A549 (cell line): ENCODE measurements at regions not wholly inside any gene's neighbourhood (a gene's known extent, or its start where the extent isn't known, plus 50 kb on each side); places are given as distances from the start of the nearest gene placed in this dataset.

ENCODE experiments used
- ATAC-seq, 2 experiments: fragments of 200-7000 bp in 1 of 2; fragments of >200 bp in 1 of 2; cut with Nextera tagmentation in 1 of 2; cut with Tn5 transposase in 1 of 2; 3 replicates each; pipeline versions ENCODE4 v1.8.0 to v1.9.1; 2018 to 2020; ENCODE audit warnings: mild to moderate bottlenecking in 1 of 2, moderate library complexity in 1 of 2
- CTCF ChIA-PET: fragments of 300-600 bp; sonication (Branson Sonifier 250); formaldehyde crosslinking; extraction: SDS; loops from one replicate; lab custom pipeline; 2021; ENCODE audit warnings: antibody characterized with exemption, inconsistent platforms; lab: Yijun Ruan, JAX
- POLR2A ChIA-PET: fragments of 350-600 bp; formaldehyde crosslinking; extraction: SDS; loops from one replicate; lab custom pipeline; 2021; ENCODE audit warnings: antibody characterized with exemption, inconsistent platforms; lab: Yijun Ruan, JAX
- DNase-seq, 2 experiments: peaks; one replicate each; pipeline versions ENCODE4 v3.0.0 to v3.0.0-alpha.2; 2011 to 2016; ENCODE audit warnings: low read depth in 1 of 2, low spot score in 1 of 2
- FAIRE-seq: peaks from 2 replicates; lab custom pipeline; 2011; peaks lifted over from hg19 to GRCh38; lab: Jason Lieb, UNC
- H3K27ac ChIP-seq, 2 experiments: fragments of >200 bp; sonication (Bioruptor Twin); formaldehyde crosslinking; 3 replicates each; pipeline ENCODE4 v1.5.1; 2016 to 2017
- H3K4me1 ChIP-seq: fragments of >200 bp; sonication (Bioruptor Twin); formaldehyde crosslinking; 3 replicates; pipeline ENCODE4 v1.6.1; 2016
- H3K4me2 ChIP-seq: fragments of >200 bp; sonication (Bioruptor Twin); formaldehyde crosslinking; 3 replicates; pipeline ENCODE4 v1.6.1; 2016
- H3K4me3 ChIP-seq: fragments of >200 bp; sonication (Bioruptor Twin); formaldehyde crosslinking; 3 replicates; pipeline ENCODE4 v1.5.1; 2016
- H3K9me3 ChIP-seq: fragments of >200 bp; sonication (Bioruptor Twin); formaldehyde crosslinking; 3 replicates; pipeline ENCODE4 v1.6.1; 2016
- BHLHE40 ChIP-seq: IDR thresholded peaks from 2 replicates; pipeline ENCODE4 v1.6.1; 2012; ENCODE audit warnings: low read depth, low read length, inconsistent platforms
- CBX2 ChIP-seq: fragments of 200-600 bp; sonication (generic); IDR thresholded peaks from 2 replicates; pipeline ENCODE4 v1.6.1; 2016; ENCODE audit warnings: low read depth, mild to moderate bottlenecking, borderline replicate concordance
- CBX8 ChIP-seq: fragments of 200-600 bp; sonication (generic); IDR thresholded peaks from 2 replicates; pipeline ENCODE4 v1.6.1; 2016
- CEBPB ChIP-seq, 2 experiments: fragments of >200 bp in 1 of 2; sonication (Bioruptor Twin) in 1 of 2; formaldehyde crosslinking in 1 of 2; IDR thresholded peaks; 2 replicates each; pipeline ENCODE4 v1.6.1; 2012 to 2016
- CHD4 ChIP-seq: fragments of 200-600 bp; sonication (generic); IDR thresholded peaks from 2 replicates; pipeline ENCODE4 v1.6.1; 2016; ENCODE audit warnings: antibody characterized with exemption, mild to moderate bottlenecking, borderline replicate concordance
- EHMT2 ChIP-seq: fragments of 200-600 bp; sonication (generic); IDR thresholded peaks from 2 replicates; pipeline ENCODE4 v1.6.1; 2016; ENCODE audit warnings: antibody characterized with exemption, low read depth, mild to moderate bottlenecking, moderate library complexity
- FOSB ChIP-seq: fragments of 250-450 bp; sonication (Bioruptor Pico); IDR thresholded peaks from 2 replicates; pipeline ENCODE4 v1.5.0; 2020; ENCODE audit warnings: mild to moderate bottlenecking, moderate library complexity
- FOXS1 ChIP-seq: fragments of 250-450 bp; sonication (Bioruptor Pico); IDR thresholded peaks from 2 replicates; pipeline ENCODE4 v1.5.0; 2020; ENCODE audit warnings: mild to moderate bottlenecking, moderate library complexity
- HOXA7 ChIP-seq: fragments of 250-450 bp; sonication (Bioruptor Pico); IDR thresholded peaks from 2 replicates; pipeline ENCODE4 v1.5.0; 2020; ENCODE audit warnings: mild to moderate bottlenecking, moderate library complexity
- HOXB5 ChIP-seq: fragments of 250-450 bp; sonication (Bioruptor Pico); IDR thresholded peaks from 2 replicates; pipeline ENCODE4 v1.5.0; 2020; ENCODE audit warnings: mild to moderate bottlenecking, moderate library complexity
- JUN ChIP-seq, 2 experiments: fragments of >200 bp; sonication (Bioruptor Twin); formaldehyde crosslinking; IDR thresholded peaks; 2 replicates in 1 of 2; 3 replicates in 1 of 2; pipeline ENCODE4 v1.6.1; 2016 to 2017
- KDM1A ChIP-seq: fragments of 200-600 bp; sonication (generic); IDR thresholded peaks from 2 replicates; pipeline ENCODE4 v1.6.1; 2016; ENCODE audit warnings: low read depth, mild to moderate bottlenecking
- KDM5A ChIP-seq: fragments of 200-600 bp; sonication (generic); IDR thresholded peaks from 2 replicates; pipeline ENCODE4 v1.6.1; 2016; ENCODE audit warnings: antibody characterized with exemption, mild to moderate bottlenecking
- MAZ ChIP-seq: fragments of 150-350 bp; IDR thresholded peaks from 2 replicates; pipeline ENCODE4 v1.6.1; 2014; ENCODE audit warnings: antibody characterized with exemption, low read depth, low read length, borderline replicate concordance
- NFE2L2 ChIP-seq: fragments of 150-350 bp; conservative IDR thresholded peaks from 2 replicates; pipeline ENCODE4 v1.6.1; 2014; ENCODE audit warnings: low read length
- NPAS2 ChIP-seq: fragments of 250-450 bp; sonication (Bioruptor Pico); IDR thresholded peaks from 2 replicates; pipeline ENCODE4 v1.8.0; 2022; ENCODE audit warnings: mild to moderate bottlenecking, moderate library complexity, borderline replicate concordance
- NR3C1 ChIP-seq: fragments of >200 bp; sonication (Bioruptor Twin); formaldehyde crosslinking; IDR thresholded peaks from 3 replicates; pipeline ENCODE4 v1.6.1; 2017
- PHF8 ChIP-seq: fragments of 200-600 bp; sonication (generic); IDR thresholded peaks from 2 replicates; pipeline ENCODE4 v1.6.1; 2016; ENCODE audit warnings: low read depth, mild to moderate bottlenecking, antibody characterized with exemption, moderate library complexity, borderline replicate concordance
- POLR2AphosphoS2 ChIP-seq: conservative IDR thresholded peaks from 2 replicates; pipeline ENCODE4 v1.6.1; 2012; ENCODE audit warnings: low read length, improper control_type of control experiment, inconsistent platforms
- RAD21 ChIP-seq, 2 experiments: fragments of >200 bp in 1 of 2; sonication (Bioruptor Twin) in 1 of 2; formaldehyde crosslinking in 1 of 2; IDR thresholded peaks in 1 of 2; conservative IDR thresholded peaks in 1 of 2; 2 replicates in 1 of 2; 3 replicates in 1 of 2; pipeline ENCODE4 v1.6.1; 2012 to 2018; ENCODE audit warnings: inconsistent platforms in 1 of 2
- RCOR1 ChIP-seq: fragments of 150-350 bp; IDR thresholded peaks from 2 replicates; pipeline ENCODE4 v1.6.1; 2014; ENCODE audit warnings: antibody characterized with exemption, low read length, low read depth
- RNF2 ChIP-seq: fragments of 200-600 bp; sonication (generic); IDR thresholded peaks from 2 replicates; pipeline ENCODE4 v1.6.1; 2016; ENCODE audit warnings: low read depth, mild to moderate bottlenecking, antibody characterized with exemption, moderate library complexity, borderline replicate concordance
- SMC3 ChIP-seq: fragments of >200 bp; sonication (Bioruptor Twin); formaldehyde crosslinking; IDR thresholded peaks from 3 replicates; pipeline ENCODE4 v1.6.1; 2018; ENCODE audit warnings: inconsistent platforms
- SREBF2 ChIP-seq: fragments of 450-650 bp; IDR thresholded peaks from 2 replicates; pipeline ENCODE4 v1.6.1; 2014; ENCODE audit warnings: mild to moderate bottlenecking, moderate library complexity
- TFCP2L1 ChIP-seq: fragments of 250-450 bp; sonication (Bioruptor Pico); IDR thresholded peaks from 2 replicates; pipeline ENCODE4 v1.5.0; 2021; ENCODE audit warnings: mild to moderate bottlenecking
- ZC3H11A ChIP-seq: fragments of 450-650 bp; IDR thresholded peaks from 2 replicates; pipeline ENCODE4 v1.6.1; 2014; ENCODE audit warnings: antibody characterized with exemption, mild to moderate bottlenecking
- ZFP36 ChIP-seq: fragments of 450-650 bp; IDR thresholded peaks from 2 replicates; pipeline ENCODE4 v1.6.1; 2014; ENCODE audit warnings: borderline replicate concordance; ENCODE audit not compliant: partially characterized antibody
- ZNF302 ChIP-seq: fragments of 250-450 bp; sonication (Bioruptor Pico); IDR thresholded peaks from 2 replicates; pipeline ENCODE4 v1.9.0; 2021; ENCODE audit warnings: inconsistent platforms, mild to moderate bottlenecking, moderate library complexity
- WGBS: methylation state at CpG from one replicate; pipeline ENCODE4 v1.1.6; 2017; ENCODE audit errors: missing lambda C conversion rate; 5-methylcytosine and 5-hydroxymethylcytosine counted together
- TF ChIP-seq, protein P1 (sequence below): fragments of >200 bp; sonication (Bioruptor Twin); formaldehyde crosslinking; IDR thresholded peaks from 2 replicates; pipeline ENCODE4 v1.6.1; 2016
- TF ChIP-seq, protein P2 (sequence below): fragments of 450-650 bp; IDR thresholded peaks from 2 replicates; pipeline ENCODE4 v1.6.1; 2014; ENCODE audit warnings: antibody characterized with exemption
- TF ChIP-seq, protein P3 (sequence below): fragments of >200 bp; sonication (Bioruptor Twin); formaldehyde crosslinking; IDR thresholded peaks from 3 replicates; pipeline ENCODE4 v1.5.1; 2016

DNA sequence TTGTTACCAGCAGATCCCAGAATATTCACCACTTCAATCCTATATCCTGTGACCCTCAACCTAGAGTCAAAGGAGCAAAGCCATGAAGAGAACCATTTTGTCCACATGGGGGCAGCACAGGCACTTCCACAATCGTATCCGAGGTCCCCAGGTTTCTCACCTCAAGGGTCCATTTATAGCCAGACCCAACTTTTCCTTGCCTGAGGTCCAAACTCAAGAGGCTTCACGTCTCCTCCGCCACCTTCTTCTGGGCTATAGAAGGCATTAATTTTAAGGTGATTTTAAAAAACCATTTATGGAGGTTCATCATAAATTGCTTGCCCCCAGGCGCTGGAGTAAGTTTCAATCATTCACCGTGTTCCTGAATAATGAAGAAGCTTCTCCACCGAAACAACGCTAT lies 111.6 kb upstream of the NABP1 start:
- ChIA-PET CTCF (interaction anchor here (0.6 to 7.0 kb wide), 46 partner anchors 8 to 629 kb away, joined by 3 to 66 read pairs (median 4); no protein-coding TSS in a partner anchor), POLR2A (no interaction called here)
- Histone ChIP-seq H3K4me3 (no peak overlapping the region), H3K27ac (peak overlapping the region in 1 of 2 experiments; percentile 49; a peak in 2 of 6 replicates), H3K9me3 (no peaks in the 10 kb centered on the region), H3K4me2 (0 out of 3 replicates have a peak overlapping the region, but pooled peaks have one; percentile 2)
- WGBS, result 44% methylated on average over 8 of the region's 8 CpGs
- DNase-seq (peak; percentile 61 to 67), FAIRE-seq (no peak), ATAC-seq (peak; percentile 82 to 92)
- no peak for TF ChIP-seq CEBPB (IDR thresholded peaks at IDR 0.05)
- no peak for TF ChIP-seq FOSB
- TF ChIP-seq RCOR1, result no peak
- TF ChIP-seq, protein P1, sequence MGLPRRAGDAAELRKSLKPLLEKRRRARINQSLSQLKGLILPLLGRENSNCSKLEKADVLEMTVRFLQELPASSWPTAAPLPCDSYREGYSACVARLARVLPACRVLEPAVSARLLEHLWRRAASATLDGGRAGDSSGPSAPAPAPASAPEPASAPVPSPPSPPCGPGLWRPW, result no peak
- no peak for TF ChIP-seq ZFP36
- TF ChIP-seq ZNF302 (CRISPR knock-in tag), result no peak
- no peak for TF ChIP-seq TFCP2L1 (CRISPR knock-in tag)
- no peak for TF ChIP-seq CBX8
- no peak for TF ChIP-seq POLR2AphosphoS2
- TF ChIP-seq HOXB5 (CRISPR knock-in tag), result no peak
- TF ChIP-seq JUN (IDR thresholded peaks at IDR 0.05), result no peak
- TF ChIP-seq FOXS1 (CRISPR knock-in tag), result no peak
- no peak for TF ChIP-seq CHD4
- no peak for TF ChIP-seq HOXA7 (CRISPR knock-in tag)
- no peak for TF ChIP-seq SREBF2
- TF ChIP-seq PHF8, result no peak
- TF ChIP-seq CBX2, result no peak
- peak; percentile 84 to 85 for TF ChIP-seq RAD21 (conservative IDR thresholded peaks at IDR 0.05 in 1 of 2, IDR thresholded peaks at IDR 0.05 in 1 of 2)
- TF ChIP-seq RNF2, result no peak
- TF ChIP-seq, protein P2, sequence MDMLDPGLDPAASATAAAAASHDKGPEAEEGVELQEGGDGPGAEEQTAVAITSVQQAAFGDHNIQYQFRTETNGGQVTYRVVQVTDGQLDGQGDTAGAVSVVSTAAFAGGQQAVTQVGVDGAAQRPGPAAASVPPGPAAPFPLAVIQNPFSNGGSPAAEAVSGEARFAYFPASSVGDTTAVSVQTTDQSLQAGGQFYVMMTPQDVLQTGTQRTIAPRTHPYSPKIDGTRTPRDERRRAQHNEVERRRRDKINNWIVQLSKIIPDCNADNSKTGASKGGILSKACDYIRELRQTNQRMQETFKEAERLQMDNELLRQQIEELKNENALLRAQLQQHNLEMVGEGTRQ, result no peak
- no peak for TF ChIP-seq MAZ
- peak; percentile 82 for TF ChIP-seq SMC3
- TF ChIP-seq NFE2L2, result no peak
- TF ChIP-seq, protein P3, sequence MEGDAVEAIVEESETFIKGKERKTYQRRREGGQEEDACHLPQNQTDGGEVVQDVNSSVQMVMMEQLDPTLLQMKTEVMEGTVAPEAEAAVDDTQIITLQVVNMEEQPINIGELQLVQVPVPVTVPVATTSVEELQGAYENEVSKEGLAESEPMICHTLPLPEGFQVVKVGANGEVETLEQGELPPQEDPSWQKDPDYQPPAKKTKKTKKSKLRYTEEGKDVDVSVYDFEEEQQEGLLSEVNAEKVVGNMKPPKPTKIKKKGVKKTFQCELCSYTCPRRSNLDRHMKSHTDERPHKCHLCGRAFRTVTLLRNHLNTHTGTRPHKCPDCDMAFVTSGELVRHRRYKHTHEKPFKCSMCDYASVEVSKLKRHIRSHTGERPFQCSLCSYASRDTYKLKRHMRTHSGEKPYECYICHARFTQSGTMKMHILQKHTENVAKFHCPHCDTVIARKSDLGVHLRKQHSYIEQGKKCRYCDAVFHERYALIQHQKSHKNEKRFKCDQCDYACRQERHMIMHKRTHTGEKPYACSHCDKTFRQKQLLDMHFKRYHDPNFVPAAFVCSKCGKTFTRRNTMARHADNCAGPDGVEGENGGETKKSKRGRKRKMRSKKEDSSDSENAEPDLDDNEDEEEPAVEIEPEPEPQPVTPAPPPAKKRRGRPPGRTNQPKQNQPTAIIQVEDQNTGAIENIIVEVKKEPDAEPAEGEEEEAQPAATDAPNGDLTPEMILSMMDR, result peak; percentile 89
- TF ChIP-seq, all 56 proteins: peak for 3
- H3K4me1 ChIP-seq, result peaks cover 7% of the 10 kb centered on the region

DNA sequence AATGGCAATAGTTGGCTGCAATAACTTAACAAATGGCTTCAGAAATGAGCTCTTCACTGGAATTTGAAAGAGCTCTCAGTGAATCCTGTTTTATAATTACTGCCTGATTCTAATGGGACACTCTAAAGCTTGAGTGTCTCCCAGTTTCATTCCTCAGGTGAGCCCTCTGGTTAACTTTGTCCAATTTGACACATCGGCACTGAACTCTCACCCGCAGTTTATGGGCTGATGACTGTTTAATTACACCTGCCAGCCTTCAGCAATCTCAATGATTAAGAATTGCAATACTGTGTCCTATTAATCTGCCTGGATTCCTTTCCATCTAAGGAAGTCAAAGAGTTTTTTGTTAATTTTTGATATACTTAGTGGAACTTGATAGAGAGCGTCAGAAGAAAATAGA lies 110.7 kb upstream of the NABP1 start:
- 92% methylated on average over 3 of the region's 3 CpGs for WGBS
- Histone ChIP-seq H3K9me3 (no peaks in the 10 kb centered on the region), H3K27ac (no peak overlapping the region), H3K4me3 (no peak overlapping the region)
- no peak for DNase-seq
- ATAC-seq, result no peak
- TF ChIP-seq, protein P2, result no peak
- TF ChIP-seq, protein P3, result no peak
- no peak for TF ChIP-seq CEBPB (IDR thresholded peaks at IDR 0.05)
- no peak for TF ChIP-seq KDM5A
- TF ChIP-seq EHMT2, result no peak
- no peak for TF ChIP-seq NFE2L2
- TF ChIP-seq CBX8, result no peak
- TF ChIP-seq FOXS1 (CRISPR knock-in tag), result no peak
- TF ChIP-seq KDM1A, result no peak
- TF ChIP-seq MAZ, result no peak
- no peak for TF ChIP-seq ZC3H11A
- TF ChIP-seq NPAS2 (CRISPR knock-in tag), result no peak
- no peak for TF ChIP-seq NR3C1
- no peak for TF ChIP-seq ZNF302 (CRISPR knock-in tag)
- TF ChIP-seq BHLHE40, result no peak
- no peak for TF ChIP-seq FOSB
- no peak for TF ChIP-seq ZFP36
- TF ChIP-seq, all 56 proteins: peak for 0
- POLR2A ChIA-PET, result no interaction called here
- CTCF ChIA-PET, result interaction anchor here (0.6 to 7.0 kb wide), 38 partner anchors 7 to 596 kb away, joined by 3 to 66 read pairs (median 4); no protein-coding TSS in a partner anchor
- H3K4me1 ChIP-seq, result peaks cover 16% of the 10 kb centered on the region
- no peak overlapping the region for H3K4me2 ChIP-seq
- no peak for FAIRE-seq
